B cell (primary cell): ENCODE measurements at regions not wholly inside any gene's neighbourhood (a gene's known extent, or its start where the extent isn't known, plus 50 kb on each side); places are given as distances from the start of the nearest gene placed in this dataset.

Source experiments
- ATAC-seq: fragments of 200-7000 bp; cut with Tn5 transposase; one replicate; pipeline ENCODE4 v1.10.0; 2021; ENCODE audit warnings: low read depth, mild to moderate bottlenecking, moderate number of reproducible peaks, moderate library complexity
- CTCF ChIA-PET: fragments of 350-600 bp; sonication (Branson Sonifier 250); formaldehyde crosslinking; loops from one replicate; lab custom pipeline; 2021; ENCODE audit warnings: antibody characterized with exemption, inconsistent platforms; lab: Charles Lee
- POLR2A ChIA-PET: fragments of 350-600 bp; sonication (Branson Sonifier 250); formaldehyde crosslinking; loops from one replicate; lab custom pipeline; 2021; ENCODE audit warnings: antibody characterized with exemption; lab: Charles Lee
- DNase-seq: peaks from one replicate; pipeline ENCODE4 v3.0.0; 2013
- H2AFZ ChIP-seq: 2 replicates; pipeline ENCODE4 v1.6.1; 2012; ENCODE audit warnings: mild to moderate bottlenecking, low read depth, low read length; ENCODE audit not compliant: insufficient read depth, poor library complexity, severe bottlenecking
- H3K27ac ChIP-seq, 2 donors: 1 replicate in 1 of 2; 2 replicates in 1 of 2; pipeline ENCODE4 v1.5.1; 2012 to 2013; ENCODE audit warnings: low read length in 2 of 2, mild to moderate bottlenecking in 2 of 2, moderate library complexity in 1 of 2
- H3K27me3 ChIP-seq, 4 experiments: fragments of 200-600 bp in 1 of 4; sonication (generic) in 1 of 4; replicated peaks in 1 of 4; 1 replicate in 2 of 4; 2 replicates in 2 of 4; pipeline versions ENCODE4 v1.6.1 to v1.7.0; 2013 to 2016; ENCODE audit warnings: low read length in 3 of 4, mild to moderate bottlenecking in 2 of 4, mixed read lengths in 1 of 4, moderate library complexity in 1 of 4; ENCODE audit not compliant: insufficient read depth in 4 of 4, control insufficient read depth in 3 of 4; ENCODE audit errors: control extremely low read depth in 1 of 4
- H3K36me3 ChIP-seq, 2 experiments: replicated peaks in 1 of 2; 1 replicate in 1 of 2; 2 replicates in 1 of 2; pipeline versions ENCODE4 v1.6.1 to v1.7.1; 2013; ENCODE audit warnings: low read length in 1 of 2; ENCODE audit not compliant: insufficient read depth in 2 of 2, control insufficient read depth in 1 of 2; ENCODE audit errors: control extremely low read depth in 1 of 2, extremely low read depth in 1 of 2
- H3K4me1 ChIP-seq, 2 donors: fragments of 200-600 bp in 1 of 2; sonication (generic) in 1 of 2; 1 replicate in 1 of 2; 2 replicates in 1 of 2; pipeline versions ENCODE4 v1.5.1 to v1.6.1; 2013 to 2017; ENCODE audit warnings: low read length in 2 of 2; ENCODE audit not compliant: control insufficient read depth in 2 of 2, insufficient read depth in 2 of 2
- H3K4me2 ChIP-seq: replicated peaks from 2 replicates; pipeline ENCODE3; 2012; ENCODE audit warnings: mild to moderate bottlenecking, low read depth, low read length; ENCODE audit not compliant: poor library complexity, severe bottlenecking
- H3K4me3 ChIP-seq, 5 experiments: fragments of 200-600 bp in 1 of 5; sonication (generic) in 1 of 5; 1 replicate in 3 of 5; 2 replicates in 2 of 5; pipeline versions ENCODE4 v1.5.1 to v1.7.0; 2011 to 2016; ENCODE audit warnings: low read length in 4 of 5, mild to moderate bottlenecking in 4 of 5, low read depth in 2 of 5, control low read depth in 1 of 5, moderate library complexity in 1 of 5; ENCODE audit not compliant: insufficient read depth in 1 of 5; ENCODE audit errors: control extremely low read depth in 1 of 5, extremely low read depth in 1 of 5
- H3K79me2 ChIP-seq: fragments of 200-600 bp; sonication (generic); one replicate; pipeline ENCODE4 v1.6.0; 2016; ENCODE audit warnings: low read length; ENCODE audit not compliant: control insufficient read depth, insufficient read depth
- H3K9ac ChIP-seq: fragments of 200-600 bp; sonication (generic); 2 replicates; pipeline ENCODE4 v1.6.1; 2017; ENCODE audit warnings: mild to moderate bottlenecking, low read length, moderate library complexity
- H3K9me3 ChIP-seq, 3 donors: one replicate each; pipeline versions ENCODE4 v1.6.1 to v1.7.1; 2013; ENCODE audit warnings: low read length in 2 of 3; ENCODE audit not compliant: control insufficient read depth in 2 of 3, insufficient read depth in 1 of 3; ENCODE audit errors: control extremely low read depth in 1 of 3
- H4K20me1 ChIP-seq: 2 replicates; pipeline ENCODE4 v1.6.0; 2012; ENCODE audit warnings: mild to moderate bottlenecking, low read length; ENCODE audit not compliant: insufficient read depth, control insufficient read depth, poor library complexity, severe bottlenecking
- H3K27ac Mint-ChIP-seq: one replicate; pipeline ENCODE4 v1.8.0; 2021; ENCODE audit warnings: mixed read lengths
- H3K27me3 Mint-ChIP-seq: one replicate; pipeline ENCODE4 v1.8.0; 2021; ENCODE audit warnings: mixed read lengths
- H3K4me1 Mint-ChIP-seq: one replicate; pipeline ENCODE4 v1.8.0; 2021; ENCODE audit warnings: mixed read lengths
- H3K4me3 Mint-ChIP-seq: one replicate; pipeline ENCODE4 v1.8.0; 2021; ENCODE audit warnings: mixed read lengths
- H3K9me3 Mint-ChIP-seq: one replicate; pipeline ENCODE4 v1.8.0; 2022; ENCODE audit warnings: mixed read lengths; ENCODE audit not compliant: insufficient read depth
- CTCF ChIP-seq: fragments of 200-600 bp; IDR thresholded peaks from one replicate; pipeline ENCODE4 v1.8.0; 2022; ENCODE audit warnings: antibody characterized with exemption, mild to moderate bottlenecking
- EZH2 ChIP-seq: IDR thresholded peaks from 2 replicates; pipeline ENCODE4 v1.6.1; 2012; ENCODE audit warnings: borderline replicate concordance, low read depth, mild to moderate bottlenecking, moderate library complexity, low read length; ENCODE audit not compliant: insufficient read depth, poor library complexity, severe bottlenecking
- WGBS: methylation state at CpG from one replicate; pipeline ENCODE4 v1.1.5; 2013; ENCODE audit warnings: missing lambda C conversion rate; ENCODE audit not compliant: insufficient coverage; 5-methylcytosine and 5-hydroxymethylcytosine counted together
- intact Hi-C: fragments of 100-400 bp; cut with micrococcal nuclease; formaldehyde crosslinking; loops from one replicate; pipeline ENCODE4 v1.10.0; 2022

GRCh38 chr11:42774567-42774966, 537.2 kb upstream of the API5 start:
- Histone ChIP-seq H3K27me3 (no peaks in the 10 kb centered on the region), H3K9ac (no peak overlapping the region), H4K20me1 (no peaks in the 10 kb centered on the region), H3K36me3 (no peaks in the 10 kb centered on the region), H2AFZ (no peak overlapping the region), H3K79me2 (no peaks in the 10 kb centered on the region), H3K27ac (no peak overlapping the region), H3K9me3 (no peaks in the 10 kb centered on the region), H3K4me3 (no peak overlapping the region), H3K4me2 (no peak overlapping the region), H3K4me1 (no peaks in the 10 kb centered on the region)
- ChIA-PET CTCF (no interaction called here), POLR2A (no interaction called here)
- Mint-ChIP-seq H3K4me1 (no peaks in the 10 kb centered on the region), H3K4me3 (no peak overlapping the region), H3K27ac (no peak overlapping the region), H3K27me3 (no peaks in the 10 kb centered on the region), H3K9me3 (no peaks in the 10 kb centered on the region)
- ATAC-seq: no peak
- intact Hi-C loops: loop anchor here (10.0 kb wide), 1 partner anchor 1080 kb away; no protein-coding TSS in a partner anchor
- no peak for TF ChIP-seq CTCF
- TF ChIP-seq EZH2: no peak
- no peak for DNase-seq
- no CpG with 5 or more reads among the region's 1 CpG for WGBS

GRCh38 chr11:42777776-42778175, 534.0 kb upstream of the API5 start:
- Histone ChIP-seq H3K36me3 (no peaks in the 10 kb centered on the region), H3K4me3 (no peak overlapping the region), H3K27me3 (no peaks in the 10 kb centered on the region), H3K9ac (no peak overlapping the region), H4K20me1 (no peaks in the 10 kb centered on the region), H2AFZ (no peak overlapping the region), H3K4me1 (no peaks in the 10 kb centered on the region), H3K4me2 (no peak overlapping the region), H3K9me3 (no peaks in the 10 kb centered on the region), H3K27ac (no peak overlapping the region), H3K79me2 (no peaks in the 10 kb centered on the region)
- Mint-ChIP-seq H3K27me3 (no peaks in the 10 kb centered on the region), H3K27ac (no peak overlapping the region), H3K4me1 (no peaks in the 10 kb centered on the region), H3K9me3 (no peaks in the 10 kb centered on the region), H3K4me3 (no peak overlapping the region)
- ATAC-seq (no peak), DNase-seq (no peak)
- WGBS: no CpG with 5 or more reads among the region's 4 CpGs
- intact Hi-C loops: loop anchor here (10.0 kb wide), 1 partner anchor 1077 kb away; no protein-coding TSS in a partner anchor
- CTCF ChIA-PET: no interaction called here
- TF ChIP-seq CTCF (no peak), EZH2 (no peak)
- POLR2A ChIA-PET: no interaction called here
